Activated CD4-positive, alpha-beta T cell treated with anti-CD3 and anti-CD28 coated beads, Interleukin-2, Interleukin-4, amounts not matched to agents 100 ng/mL and 50 ng/mL, durations not matched to agents 16 hours and 8 hours (primary cell): ENCODE measurements at regions not wholly inside any gene's neighbourhood (a gene's known extent, or its start where the extent isn't known, plus 50 kb on each side); places are given as distances from the start of the nearest gene placed in this dataset.
"Not testable (repeated sequence)": the region's sequence is repeated elsewhere in the genome, so short reads cannot be mapped to it uniquely, and the experiment has no call there.

Experiments used
- DNase-seq: peaks from one replicate; pipeline ENCODE4 v3.0.0-alpha.2; 2020; ENCODE audit warnings: low spot score

DNA sequence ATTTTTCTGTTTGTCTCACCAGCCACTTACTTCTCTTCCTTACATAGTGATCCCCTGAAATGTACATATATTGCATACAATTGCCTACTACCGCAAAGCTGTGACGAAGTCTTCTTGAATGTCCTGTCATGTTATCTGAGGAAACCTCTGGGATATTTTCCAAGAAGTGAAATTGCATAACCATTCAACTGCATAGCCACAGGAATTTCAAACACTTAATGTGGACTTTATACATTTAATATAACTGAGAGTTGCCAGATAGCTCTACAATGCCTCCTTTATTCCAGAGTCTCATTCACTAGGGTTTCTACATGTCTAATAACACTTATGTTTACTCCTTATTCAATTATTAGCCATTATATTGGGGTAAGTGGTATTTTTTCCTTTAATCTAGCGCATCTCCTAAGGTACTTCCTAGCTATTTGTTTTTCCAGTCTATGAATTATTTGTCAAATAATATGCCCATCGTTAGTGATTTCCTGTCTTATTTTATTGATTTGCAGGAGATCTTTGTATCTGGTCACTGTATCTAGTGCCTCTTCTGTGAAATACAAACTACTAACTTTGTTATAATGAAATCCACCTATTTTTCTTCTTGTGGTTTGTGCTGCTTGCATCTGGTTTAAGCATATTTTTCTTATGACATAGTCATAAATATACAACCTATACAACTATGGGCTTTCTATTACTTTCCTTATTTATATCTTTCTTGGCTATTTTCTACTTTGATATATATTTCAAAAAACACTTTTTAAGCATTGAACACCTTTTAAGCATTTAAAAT is 69.2 kb upstream of the GRID2 start:
- DNase-seq, result no peak

DNA sequence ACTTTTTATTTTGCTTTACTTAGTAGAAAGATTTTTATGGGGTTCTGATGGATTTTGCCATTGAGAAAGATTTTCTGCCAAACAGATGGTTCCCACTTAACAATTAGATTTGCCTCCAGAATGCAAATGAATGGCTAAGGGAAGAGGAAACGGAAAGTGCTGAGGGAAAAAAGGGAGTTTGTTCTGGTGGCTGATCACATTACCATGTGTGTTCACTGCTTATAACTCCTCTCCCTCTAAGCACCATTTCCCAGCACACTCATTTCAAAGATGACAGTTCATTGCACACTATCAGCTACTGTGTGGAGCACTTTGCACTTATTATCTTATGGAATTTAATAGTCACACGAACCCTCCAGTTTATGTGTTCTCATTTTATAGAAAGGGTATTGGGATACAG is 68.0 kb upstream of the GRID2 start:
- no peak for DNase-seq

- no peak for DNase-seq
These were observed 66.9 kb upstream of the GRID2 start for GRCh38 chr4:92236877-92237276.

GRCh38 chr4:92237559-92237958 is 66.2 kb upstream of the GRID2 start:
- DNase-seq, result no peak

DNA sequence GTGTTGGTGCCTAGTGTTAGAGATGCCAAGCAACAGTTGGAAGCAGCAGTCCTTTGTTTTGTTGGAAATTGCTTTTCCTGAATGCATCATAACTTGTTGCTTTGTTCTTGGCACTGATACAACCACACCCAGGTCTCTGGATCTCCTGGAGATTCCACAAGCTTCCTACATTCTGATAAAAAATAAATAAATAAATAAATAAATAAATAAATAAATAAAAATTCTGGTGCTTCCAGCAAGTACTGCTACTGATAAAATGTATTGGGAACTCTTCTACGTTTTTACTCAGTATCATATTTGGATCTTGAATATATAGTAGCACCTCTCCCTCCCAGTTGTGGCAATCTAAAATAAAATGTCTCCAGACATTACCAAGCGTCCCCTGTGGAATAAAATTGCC is 62.7 kb upstream of the GRID2 start:
- no peak for DNase-seq

DNA sequence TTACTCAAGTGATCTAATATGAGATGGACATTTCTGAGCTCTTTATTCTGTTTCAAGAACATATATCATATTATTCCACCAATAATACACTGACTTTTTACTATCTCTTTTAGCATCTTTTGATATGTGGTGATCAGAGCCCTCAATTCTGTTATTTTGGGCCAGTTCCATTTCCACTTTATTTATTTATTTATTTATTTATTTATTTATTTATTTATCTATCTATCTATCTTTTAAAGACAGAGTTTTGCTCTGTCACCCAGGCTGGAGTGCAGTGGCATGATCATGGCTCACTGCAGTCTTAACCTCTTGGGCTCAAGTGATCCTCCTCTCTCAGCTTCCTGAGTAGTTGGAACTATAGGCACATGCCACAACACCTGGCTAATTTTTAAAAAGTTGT is 57.4 kb upstream of the GRID2 start:
- no peak for DNase-seq

GRCh38 chr4:92249541-92249940 is 54.2 kb upstream of the GRID2 start:
- no peak for DNase-seq

DNA sequence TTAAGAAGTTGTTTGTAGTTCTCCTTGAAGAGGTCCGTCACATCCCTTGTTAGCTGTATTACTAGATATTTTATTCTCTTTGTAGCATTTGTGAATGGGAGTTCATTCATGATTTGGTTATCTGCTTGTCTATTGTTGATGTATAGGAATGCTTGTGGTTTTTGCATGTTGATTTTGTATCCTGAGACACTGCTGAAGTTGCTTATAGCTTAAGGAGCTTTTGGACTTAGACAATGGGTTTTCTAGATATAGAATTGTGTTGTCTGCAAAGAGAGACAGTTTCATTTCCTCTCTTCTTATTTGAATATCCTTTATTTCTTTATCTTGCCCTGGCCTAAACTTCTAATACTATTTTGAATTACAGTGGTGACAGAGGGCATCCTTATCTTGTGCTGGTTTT is 52.1 kb upstream of the GRID2 start:
- no peak for DNase-seq

DNA sequence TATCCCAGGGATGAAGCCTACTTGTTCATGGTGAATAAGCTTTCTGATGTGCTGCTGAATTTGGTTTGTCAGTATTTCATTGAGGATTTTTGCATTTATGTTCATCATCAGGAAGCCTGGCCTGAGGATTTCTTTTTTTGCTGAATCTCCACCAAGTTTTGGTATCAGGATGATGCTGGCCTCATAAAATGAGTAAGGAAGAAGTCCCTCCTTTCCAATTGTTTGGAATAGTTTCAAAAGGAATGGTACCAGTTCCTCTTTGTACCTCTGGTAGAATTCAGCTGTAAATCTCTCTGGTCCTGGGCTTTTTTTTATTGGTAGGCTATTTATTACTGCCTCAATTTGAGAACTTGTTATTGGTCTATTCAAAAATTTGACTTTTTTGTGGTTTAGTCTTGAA is 51.4 kb upstream of the GRID2 start:
- not testable (repeated sequence) for DNase-seq

DNA sequence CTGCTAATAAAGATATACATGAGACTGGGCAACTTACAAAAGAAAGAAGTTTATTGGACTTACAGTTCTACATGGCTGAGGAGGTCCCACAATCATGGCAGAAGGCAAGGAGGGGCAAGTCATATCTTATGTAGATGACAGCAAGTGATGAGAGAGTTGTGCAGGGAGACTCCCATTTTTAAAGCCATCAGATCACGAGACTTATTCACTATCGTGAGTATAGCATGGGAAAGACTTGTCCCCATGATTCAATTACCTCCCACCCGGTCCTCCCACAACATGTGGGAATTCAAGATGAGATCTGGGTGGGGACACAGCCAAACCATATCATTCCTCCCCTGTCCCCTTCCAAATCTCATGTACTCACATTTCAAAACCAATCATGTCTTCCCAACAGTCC is 50.9 kb upstream of the GRID2 start:
- DNase-seq, result no peak

- no peak for DNase-seq
These were observed 50.2 kb upstream of the GRID2 start for GRCh38 chr4:92253550-92253949.
